ENCODE measurements at regions not wholly inside any gene's neighbourhood (a gene's known extent, or its start where the extent isn't known, plus 50 kb on each side); places are given as distances from the start of the nearest gene placed in this dataset.

DNA sequence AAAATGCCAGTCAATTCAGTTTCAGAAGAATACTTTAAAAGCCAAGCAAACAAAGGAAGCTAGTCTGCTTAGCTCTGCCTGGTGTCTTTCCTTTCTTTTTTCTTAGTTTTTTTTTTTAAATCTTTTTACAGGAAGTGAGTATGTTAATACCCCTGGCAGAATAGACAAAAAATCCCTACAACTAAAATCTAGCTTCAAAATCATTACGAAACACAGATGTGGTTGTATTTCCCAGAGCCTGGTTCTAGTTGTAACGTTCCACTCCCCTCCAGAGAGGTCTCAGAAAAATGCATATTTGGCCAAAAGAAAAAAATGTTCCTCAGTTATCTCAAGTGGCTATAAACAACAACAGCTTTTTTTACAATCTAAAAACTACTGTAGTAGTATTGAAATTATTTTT is 202.1 kb upstream of the RND3 start:
- no peak for TF ChIP-seq POLR2AphosphoS5 (IDR thresholded peaks at IDR 0.05; ENCODE audit: low read depth, low read length)
- no peak for TF ChIP-seq TAF1 (IDR thresholded peaks at IDR 0.05; ENCODE audit: borderline replicate concordance, insufficient read depth, low read length)
- TF ChIP-seq SIN3A (IDR thresholded peaks at IDR 0.05; ENCODE audit: borderline replicate concordance, insufficient read depth, low read length): no peak
- TF ChIP-seq REST (IDR thresholded peaks at IDR 0.05; ENCODE audit: insufficient read depth in 1 of 2, low read depth in 2 of 2, low read length in 2 of 2): no peak

Measured in PFSK-1 (cell line).